Activated T-cell treated with anti-CD3 and anti-CD28 coated beads for 48 hours (primary cell): ENCODE measurements at regions not wholly inside any gene's neighbourhood (a gene's known extent, or its start where the extent isn't known, plus 50 kb on each side); places are given as distances from the start of the nearest gene placed in this dataset.

Experiments used
- DNase-seq: peaks from one replicate; pipeline ENCODE4 v3.0.0-alpha.2; 2020; ENCODE audit warnings: low read depth

- no peak for DNase-seq
Measured at GRCh38 chr21:16587681-16588375, 858.0 kb downstream of the USP25 start.

GRCh38 chr21:16588433-16588860 is 858.7 kb downstream of the USP25 start:
- no peak for DNase-seq

- no peak for DNase-seq
Measured at GRCh38 chr21:16589006-16589898, 859.5 kb downstream of the USP25 start.

GRCh38 chr21:16590186-16590585 is 860.4 kb downstream of the USP25 start:
- no peak for DNase-seq

GRCh38 chr21:16590641-16591292 is 861.0 kb downstream of the USP25 start:
- no peak for DNase-seq

- no peak for DNase-seq
Measured at GRCh38 chr21:16592381-16592780, 862.6 kb downstream of the USP25 start.

- DNase-seq = no peak
Measured at GRCh38 chr21:16594191-16594590, 864.4 kb downstream of the USP25 start.

GRCh38 chr21:16596369-16596768 is 866.6 kb downstream of the USP25 start:
- DNase-seq = no peak

- no peak for DNase-seq
Measured at GRCh38 chr21:16597753-16598152, 868.0 kb downstream of the USP25 start.

- DNase-seq = no peak
Measured at GRCh38 chr21:16605597-16605996, 875.8 kb downstream of the USP25 start.

GRCh38 chr21:16606271-16606670 is 876.5 kb downstream of the USP25 start:
- DNase-seq = no peak

GRCh38 chr21:16608209-16608830 is 878.5 kb downstream of the USP25 start:
- no peak for DNase-seq

- DNase-seq = no peak
Measured at GRCh38 chr21:16619281-16619680, 889.5 kb downstream of the USP25 start.

- DNase-seq = no peak
Measured at GRCh38 chr21:16620786-16621320, 891.1 kb downstream of the USP25 start.

- DNase-seq = no peak
Measured at GRCh38 chr21:16624479-16625118, 888.2 kb upstream of the CXADR start.

GRCh38 chr21:16625491-16625890 is 887.4 kb upstream of the CXADR start:
- no peak for DNase-seq

- DNase-seq = no peak
Measured at GRCh38 chr21:16633831-16634459, 878.9 kb upstream of the CXADR start.

- no peak for DNase-seq
Measured at GRCh38 chr21:16634515-16634914, 878.3 kb upstream of the CXADR start.

- no peak for DNase-seq
Measured at GRCh38 chr21:16640297-16641027, 872.4 kb upstream of the CXADR start.

- DNase-seq = no peak
Measured at GRCh38 chr21:16642353-16642752, 870.5 kb upstream of the CXADR start.
